Hepatocyte (in vitro differentiated cells): ENCODE measurements at regions not wholly inside any gene's neighbourhood (a gene's known extent, or its start where the extent isn't known, plus 50 kb on each side); places are given as distances from the start of the nearest gene placed in this dataset.

Experiments used
- CTCF ChIP-seq: fragments of 200-600 bp; sonication (generic); IDR thresholded peaks from 2 replicates; pipeline ENCODE4 v1.5.1; 2016; ENCODE audit warnings: antibody characterized with exemption, mild to moderate bottlenecking; ENCODE audit not compliant: poor library complexity
- EZH2phosphoT487 ChIP-seq: fragments of 200-600 bp; sonication (generic); IDR thresholded peaks from one replicate; pipeline ENCODE4 v1.6.1; 2018; ENCODE audit warnings: antibody characterized with exemption, mild to moderate bottlenecking, low read depth, moderate library complexity; ENCODE audit not compliant: unreplicated experiment, severe bottlenecking

GRCh38 chr5:152674403-152674802 lies 269.3 kb upstream of the NMUR2 start:
- TF ChIP-seq CTCF (no peak), EZH2phosphoT487 (no peak)
